ENCODE measurements at regions not wholly inside any gene's neighbourhood (a gene's known extent, or its start where the extent isn't known, plus 50 kb on each side); places are given as distances from the start of the nearest gene placed in this dataset.

DNA sequence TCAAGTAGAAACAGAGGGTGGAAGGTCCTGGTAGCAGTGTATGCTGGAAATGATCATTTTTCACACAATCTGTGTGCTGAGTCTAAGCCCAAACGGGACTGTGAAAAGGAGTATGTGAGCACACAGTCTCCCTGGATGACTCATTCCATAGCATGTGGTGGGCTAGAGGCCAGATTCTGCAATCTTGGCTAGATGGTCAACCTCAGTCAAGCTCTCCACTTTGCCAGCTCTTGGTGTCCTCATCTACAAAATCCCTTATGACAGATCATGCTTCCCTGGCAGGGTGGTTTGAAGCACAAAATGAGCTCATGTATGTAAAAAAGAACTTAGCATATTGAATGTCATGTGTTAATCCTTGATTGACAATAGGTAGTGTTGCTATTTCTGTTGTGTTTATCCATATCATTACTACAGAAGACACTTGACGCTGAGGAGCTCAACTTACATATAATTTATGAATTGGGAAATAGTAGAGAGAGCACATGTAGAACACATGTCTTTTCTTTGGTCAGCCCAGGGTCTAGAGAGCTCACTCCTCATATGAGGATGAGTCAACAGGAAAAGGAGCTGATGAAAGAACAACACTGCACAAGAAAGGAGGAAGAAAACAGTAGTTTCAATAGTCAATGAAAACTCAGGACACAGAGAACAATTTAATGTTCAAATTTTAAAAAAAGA, 517.5 kb downstream of the BCL11B start:
- DNase-seq, result no peak

DNA sequence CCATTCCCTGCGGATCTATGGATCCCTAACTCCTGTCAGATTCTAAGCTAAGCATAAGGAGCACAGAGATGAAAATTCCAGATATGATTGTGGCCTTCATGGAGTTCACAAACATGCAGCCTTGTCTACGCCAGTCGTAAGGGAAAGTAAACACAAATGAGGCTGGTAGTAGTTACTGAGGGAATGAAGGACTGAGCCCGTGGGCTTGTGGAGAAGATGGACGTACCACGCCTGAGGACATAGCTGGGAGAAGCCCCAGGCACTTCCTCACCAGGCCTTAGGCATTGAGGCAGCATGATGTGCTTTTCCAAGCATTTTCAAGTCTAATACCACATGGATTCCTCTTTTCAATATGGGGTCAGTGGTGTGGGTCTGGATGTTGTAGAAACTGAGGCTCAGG, 515.2 kb downstream of the BCL11B start:
- no peak for DNase-seq

DNA sequence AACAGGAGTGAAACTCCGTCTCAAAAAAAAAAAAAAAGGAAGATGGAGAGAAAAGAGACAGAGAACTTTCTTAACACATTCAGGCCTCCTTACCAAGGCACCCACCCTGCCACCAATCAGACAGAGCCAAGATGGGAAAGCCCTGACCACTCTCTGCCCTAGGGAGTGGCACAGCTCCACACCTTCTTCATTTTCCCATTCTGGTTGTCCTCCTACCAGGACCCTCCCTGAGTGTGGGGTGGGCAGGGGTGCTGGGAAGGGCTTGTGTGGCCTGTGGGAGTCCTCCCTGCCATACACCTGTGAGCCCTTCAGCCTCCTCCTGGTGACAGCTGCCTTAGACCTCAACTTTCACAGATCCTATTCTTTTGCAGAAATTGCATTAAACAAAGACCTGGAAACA, 513.6 kb downstream of the BCL11B start:
- no peak for DNase-seq

DNA sequence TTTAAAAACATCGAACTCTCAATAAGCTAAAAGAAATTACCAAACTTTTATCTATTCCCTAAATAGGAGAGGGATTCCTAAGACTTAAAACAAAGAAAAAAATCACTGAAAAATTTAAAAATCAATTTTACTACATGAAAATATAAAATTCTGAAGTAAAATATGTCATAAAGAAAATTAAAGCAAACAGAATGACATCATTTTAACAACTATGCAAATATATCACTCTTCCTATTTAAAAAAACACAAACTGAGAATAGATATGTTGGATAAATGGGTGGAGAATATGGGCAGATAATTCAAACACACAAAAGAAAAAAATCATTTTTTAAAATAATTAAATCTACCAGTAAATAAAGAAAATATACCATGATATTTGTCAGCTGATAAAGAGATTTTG, 510.0 kb downstream of the BCL11B start:
- DNase-seq, result no peak

DNA sequence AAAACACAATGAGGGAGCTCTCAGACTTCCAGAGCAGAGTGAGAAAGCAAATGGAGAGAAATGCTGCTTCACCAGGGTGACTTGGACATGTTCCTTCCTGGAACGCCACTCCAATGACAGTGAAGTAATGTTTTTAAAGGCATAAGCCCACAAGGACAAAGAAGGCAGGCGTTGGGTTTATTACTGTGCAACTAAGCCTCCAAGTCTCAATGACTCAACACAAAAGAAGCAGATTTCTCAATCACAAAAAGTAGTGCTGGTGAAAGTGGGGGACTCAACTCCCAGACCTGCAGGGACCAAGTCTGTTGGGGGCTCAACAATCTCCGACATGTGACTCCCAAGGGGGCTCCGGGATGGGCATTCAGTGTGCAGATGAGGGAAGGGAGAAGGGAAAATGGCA, 505.2 kb downstream of the BCL11B start:
- no peak for DNase-seq

DNA sequence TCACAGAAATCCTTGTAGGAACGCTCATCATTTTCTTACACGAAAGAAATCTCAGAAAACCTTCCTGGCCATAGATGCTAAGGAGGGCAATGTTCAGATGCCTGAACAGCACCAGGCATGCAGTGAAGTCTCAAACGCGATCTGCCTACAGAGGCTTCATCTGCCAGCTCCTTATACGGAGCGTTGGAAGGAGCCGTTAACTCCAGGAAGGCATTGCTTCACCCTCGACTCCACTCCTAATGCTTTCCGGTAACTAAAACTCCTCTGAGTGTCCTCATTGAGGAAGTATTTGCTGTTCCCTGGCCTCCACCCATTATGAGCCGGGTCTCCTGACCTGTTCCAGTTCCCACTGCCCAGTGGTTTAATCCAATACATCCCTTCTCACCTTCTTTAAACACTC, 502.7 kb downstream of the BCL11B start:
- no peak for DNase-seq

DNA sequence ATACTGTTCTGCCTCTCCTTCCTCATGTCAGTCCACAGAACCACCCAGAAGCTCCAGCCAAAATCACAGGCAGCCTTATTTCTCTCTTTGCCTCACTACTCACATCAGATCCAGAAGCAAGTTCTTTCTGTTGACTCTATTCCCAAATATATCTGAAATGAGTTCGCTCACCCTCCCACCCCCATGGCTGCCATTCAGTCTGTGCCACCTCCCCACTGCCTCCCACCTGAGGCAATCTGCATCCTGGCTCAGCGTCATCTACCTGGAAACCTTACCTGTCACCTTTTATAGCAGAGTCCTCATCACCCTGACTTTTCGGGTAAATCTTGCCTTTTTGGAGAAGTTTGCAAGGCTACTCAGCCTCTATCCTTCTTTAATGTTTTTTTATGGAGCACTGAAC, 501.8 kb downstream of the BCL11B start:
- no peak for DNase-seq

DNA sequence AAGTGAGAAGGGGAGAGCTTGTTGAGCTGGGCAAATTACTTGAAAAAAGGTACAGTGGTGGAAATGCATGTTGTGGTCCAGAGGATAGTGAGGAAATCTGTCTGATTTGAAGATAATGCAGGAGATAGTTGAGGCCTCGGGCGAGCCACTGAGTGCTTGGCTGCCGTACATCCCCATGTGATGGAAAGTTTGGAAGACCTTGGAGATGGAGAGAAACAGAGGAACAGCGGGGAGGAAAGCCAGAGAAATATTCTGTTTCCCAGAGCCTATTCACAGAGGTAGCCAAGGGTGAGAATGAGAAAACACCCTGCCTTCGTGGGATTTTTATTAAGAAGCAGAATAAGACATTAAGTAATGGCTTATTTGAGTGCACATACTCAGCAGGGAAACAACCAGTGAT, 498.2 kb downstream of the BCL11B start:
- DNase-seq, result no peak

DNA sequence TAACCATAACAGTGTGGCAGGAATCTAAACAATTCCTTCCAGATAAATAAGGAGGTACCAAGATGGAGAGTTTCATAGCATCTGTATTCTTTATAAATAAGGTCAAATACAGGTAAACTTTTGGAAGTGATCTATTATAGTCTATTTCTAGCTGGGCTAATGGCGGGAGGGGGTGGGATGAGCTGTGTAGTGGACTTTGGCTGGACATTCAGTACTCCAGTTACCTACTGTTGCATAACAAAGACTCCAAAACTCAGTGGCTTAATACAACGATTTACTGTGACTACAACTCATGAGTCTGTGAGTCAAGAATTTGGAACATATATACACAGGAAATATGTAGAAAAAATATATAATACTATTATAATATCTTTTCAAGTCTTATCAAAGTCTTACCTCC, 496.1 kb downstream of the BCL11B start:
- no peak for DNase-seq

DNA sequence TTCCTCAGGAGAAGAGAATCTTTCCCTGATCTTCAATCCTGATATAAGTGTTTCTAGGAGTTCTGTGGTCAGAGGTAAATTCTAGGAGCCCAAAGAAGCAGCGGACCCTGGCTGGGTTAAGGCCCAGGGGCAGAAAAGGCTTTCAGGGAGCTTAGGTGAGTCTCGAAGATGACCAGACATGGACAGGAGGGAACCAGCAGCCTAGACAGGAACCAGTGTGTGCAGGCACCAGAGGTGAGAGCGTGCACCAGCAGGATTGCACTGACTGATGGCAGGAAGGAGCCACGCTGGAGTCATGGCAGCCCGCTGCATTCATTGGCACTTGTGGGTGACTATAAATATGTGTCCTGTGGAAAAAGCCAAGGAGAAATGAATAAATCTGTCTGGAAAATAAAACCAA, 489.9 kb downstream of the BCL11B start:
- no peak for DNase-seq

DNA sequence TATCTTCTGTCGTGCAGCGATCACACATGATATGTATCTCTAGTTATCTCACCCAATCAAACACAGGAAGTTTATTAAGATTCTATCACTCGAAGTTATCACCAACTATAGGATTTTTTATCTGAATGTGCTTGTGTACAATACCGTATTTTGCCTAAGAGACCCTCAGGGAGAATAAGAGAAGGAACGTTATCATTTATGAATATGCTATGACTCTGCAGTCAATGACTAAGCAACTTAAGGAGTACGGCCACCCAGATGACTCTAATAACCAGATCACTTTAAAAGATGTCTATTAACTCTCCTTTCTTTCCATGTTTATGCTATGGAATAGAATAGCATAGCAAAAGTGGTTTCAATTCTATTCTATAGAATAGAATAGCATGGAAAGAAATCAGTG, 486.4 kb downstream of the BCL11B start:
- DNase-seq, result no peak

DNA sequence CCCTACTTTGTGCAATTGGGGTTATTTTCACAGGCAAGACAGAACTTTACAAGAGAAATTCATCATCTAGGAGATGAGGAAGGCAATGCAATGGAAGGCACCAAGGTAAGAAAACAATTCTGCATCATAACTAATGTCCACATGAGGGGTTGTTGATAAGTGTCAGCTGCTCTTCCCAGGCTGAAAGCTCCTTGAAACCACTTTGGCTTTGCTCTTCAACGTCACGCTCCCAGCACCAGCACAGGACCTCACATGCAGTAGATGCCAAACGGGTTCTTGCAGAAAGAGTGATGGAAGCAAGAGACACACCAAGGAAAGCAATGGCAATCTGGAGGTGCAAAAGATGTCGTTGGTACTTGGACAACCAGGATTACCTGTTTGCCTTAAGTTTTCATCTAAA, 485.5 kb downstream of the BCL11B start:
- DNase-seq, result no peak

DNA sequence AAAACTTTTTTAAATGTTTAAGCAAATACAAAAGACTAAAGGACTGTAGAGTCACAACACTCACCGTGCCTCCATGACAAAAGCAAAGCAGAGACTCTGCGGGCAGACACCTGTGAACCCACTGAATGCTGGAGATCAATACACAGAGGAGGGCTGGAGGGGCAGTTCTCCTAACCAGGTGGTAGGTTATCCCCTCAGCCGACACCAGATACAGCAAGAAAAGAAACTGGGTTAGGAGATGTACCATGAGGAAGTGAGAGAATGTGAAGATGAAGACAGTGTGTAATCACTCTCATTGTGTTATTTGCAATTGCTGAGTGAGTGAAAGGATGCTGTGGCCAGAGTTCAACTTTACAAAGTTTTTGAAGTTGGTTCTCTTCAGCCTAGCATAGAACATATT, 480.3 kb downstream of the BCL11B start:
- DNase-seq, result no peak

DNA sequence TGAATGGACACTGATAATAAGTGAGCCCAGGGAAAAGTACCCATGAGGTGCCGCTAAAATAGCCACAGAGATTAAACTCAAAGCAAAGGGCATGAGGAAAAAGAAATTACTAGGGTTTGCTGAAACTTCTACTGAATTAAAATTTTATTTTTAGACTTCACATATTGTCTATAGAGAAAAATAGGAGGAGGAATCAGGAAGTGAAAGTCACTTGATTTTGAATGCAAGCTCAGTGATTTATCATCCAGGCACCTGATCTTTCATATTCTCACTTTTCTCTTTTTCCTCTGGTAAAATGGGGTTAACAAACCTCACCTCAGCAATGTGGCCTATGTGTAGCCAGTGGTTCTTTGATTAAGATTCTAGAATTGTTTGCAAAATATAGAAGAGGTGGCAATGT, 479.8 kb downstream of the BCL11B start:
- no peak for DNase-seq

DNA sequence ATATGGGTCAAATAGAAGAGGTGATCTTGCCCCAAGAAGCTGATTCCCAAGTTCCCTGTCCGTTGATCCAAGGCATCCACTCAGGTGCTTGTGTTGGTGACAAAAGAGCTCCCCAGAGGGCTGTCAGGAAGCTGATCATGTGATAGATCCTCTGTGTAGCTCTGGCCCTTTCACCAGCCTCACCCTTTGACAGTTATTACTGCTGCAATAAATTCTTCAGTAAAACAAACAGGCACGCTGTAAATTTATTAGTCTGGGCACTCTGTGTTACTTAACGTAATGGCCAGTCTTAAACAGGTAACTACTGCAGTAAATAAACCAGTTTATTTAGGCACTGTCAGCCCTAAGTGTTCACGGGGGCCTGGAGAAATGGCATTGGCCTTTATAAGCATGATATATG, 473.9 kb downstream of the BCL11B start:
- no peak for DNase-seq

DNA sequence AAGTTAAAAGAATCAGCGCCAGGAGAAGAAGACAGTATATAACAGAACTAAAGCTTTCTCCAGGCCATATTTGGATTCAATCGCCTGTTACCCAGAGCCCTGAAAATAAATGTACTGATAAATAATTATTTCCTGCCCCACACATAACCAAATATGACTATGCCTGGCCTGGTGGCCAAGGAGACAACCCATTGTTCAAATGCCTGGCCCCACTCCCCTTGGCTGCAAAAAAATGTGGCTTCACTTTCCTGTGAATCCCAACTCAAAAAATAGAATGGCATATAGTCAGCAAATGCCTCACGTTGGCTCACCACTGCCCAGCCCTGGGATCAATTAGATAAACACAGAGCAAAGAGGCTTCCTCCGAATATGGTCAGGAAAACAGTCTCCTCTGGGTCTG, 472.1 kb downstream of the BCL11B start:
- no peak for DNase-seq

DNA sequence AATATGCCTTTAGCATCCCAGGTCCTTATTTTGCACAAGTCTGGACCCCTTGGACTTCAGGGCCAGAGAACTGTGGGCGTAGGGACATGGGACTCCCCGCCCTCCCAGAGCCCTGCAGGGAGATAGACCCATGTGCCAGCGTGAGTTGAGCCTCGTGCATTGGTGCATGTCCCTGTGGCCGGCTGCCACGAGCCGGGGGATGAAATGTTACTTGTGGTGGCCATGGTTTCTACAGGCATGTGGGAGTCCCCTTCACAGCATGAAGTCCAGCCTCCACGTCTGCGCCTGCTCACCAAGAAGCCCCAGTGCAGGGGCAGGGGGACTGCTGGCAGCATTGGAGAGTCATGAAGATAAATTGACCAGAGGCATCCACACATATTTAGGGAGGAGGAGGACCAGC, 470.0 kb downstream of the BCL11B start:
- DNase-seq, result no peak

DNA sequence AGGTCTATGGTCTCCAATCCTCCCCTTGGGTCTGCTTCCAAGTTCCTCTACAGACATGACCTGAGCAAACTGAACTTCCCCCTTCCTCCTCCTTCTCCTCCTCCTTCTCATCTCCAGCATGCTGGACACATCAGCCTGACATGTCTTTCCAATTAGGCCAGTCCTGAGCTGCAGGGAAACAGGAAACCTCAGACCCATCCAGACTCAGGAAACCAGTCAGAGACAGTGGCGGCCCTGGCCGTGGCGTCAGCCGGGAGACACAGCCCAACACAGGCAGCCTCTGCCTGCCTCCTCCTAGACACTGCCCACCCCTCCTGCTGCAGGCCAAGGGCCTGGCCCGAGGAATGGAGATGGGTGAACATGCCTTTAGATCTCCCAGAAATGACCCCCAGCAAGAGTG, 468.8 kb downstream of the BCL11B start:
- DNase-seq, result no peak

DNA sequence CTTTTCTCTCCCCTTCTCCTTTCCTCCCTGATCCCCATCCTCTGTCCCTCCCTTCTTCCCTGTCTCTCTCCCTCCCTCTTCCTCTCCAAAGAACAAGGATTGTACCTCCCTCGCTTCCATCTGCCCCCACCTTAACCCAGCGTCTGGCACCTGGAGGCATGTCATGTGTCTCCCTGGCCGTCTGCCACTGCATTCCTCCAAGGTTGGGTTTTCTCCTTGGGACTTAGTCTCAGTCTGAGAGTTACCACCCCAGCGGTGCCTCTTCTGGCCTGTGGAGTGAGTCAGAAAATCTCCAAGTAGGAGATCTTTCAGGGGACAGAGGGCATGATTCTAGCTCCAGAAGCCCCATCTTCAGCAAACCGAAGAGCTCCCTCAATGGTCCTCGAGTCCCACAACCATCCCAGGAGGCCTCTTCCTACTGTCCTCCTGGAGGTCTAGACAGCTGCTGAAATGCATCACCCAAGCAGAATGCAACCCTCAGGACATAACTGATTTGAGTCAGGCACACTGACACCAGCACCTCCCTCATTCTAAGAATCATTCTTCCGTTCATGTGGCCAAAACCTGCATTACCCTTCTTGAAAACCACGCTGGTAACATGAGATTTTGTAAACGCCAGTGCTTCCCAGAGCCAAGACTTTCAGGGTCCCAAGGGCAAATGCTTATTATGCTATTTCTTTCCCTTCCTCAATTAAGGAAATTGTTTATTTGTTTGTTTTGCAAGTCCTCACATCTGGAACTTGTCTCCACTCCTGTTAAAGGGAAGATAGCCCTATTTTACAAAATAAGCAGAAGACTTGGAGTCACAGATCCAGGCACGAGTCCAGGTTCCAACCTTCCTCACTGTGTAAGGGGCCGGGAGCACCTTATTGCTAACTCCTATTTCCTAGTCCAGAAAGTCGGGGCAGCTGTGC, 463.2 kb downstream of the BCL11B start:
- no peak for DNase-seq

DNA sequence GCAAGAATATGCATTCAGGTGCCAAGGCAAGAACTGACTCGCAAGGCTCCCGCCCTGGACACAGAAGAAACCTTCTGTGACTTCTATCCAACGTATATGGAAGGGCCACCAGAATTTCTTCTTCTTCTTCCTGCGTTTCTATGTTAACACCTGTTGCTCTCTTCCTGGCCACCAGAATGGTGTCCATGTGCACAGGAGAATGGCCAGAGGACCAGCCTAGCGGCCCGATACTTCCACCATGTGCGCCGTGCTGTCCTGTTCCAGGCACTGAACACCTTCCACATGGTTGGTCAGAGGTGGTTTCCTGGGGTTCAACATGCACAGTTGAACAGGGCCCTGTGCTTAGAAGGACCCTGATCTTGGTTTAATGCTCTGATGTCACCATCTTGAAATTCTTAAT, 455.8 kb downstream of the BCL11B start:
- no peak for DNase-seq

DNA sequence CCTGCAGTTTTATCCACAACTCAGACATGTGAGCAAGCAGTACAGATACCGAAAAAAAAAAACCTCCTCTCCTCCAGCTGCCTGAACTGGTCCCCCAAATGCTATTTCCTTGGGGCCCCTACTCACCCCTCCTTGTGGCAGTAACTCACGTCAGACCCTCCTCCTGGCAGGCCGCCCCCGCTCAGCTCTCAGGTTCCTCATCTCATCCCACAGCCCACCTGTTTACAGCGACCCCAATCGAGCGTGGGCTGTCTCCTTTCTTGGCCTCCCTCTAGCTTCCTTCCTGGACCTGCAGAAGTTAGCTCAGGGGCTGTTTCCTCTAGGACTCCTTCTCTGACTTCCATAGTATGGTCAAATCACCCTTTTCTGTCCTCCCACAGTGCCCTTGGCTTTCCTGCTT, 455.3 kb downstream of the BCL11B start:
- no peak for DNase-seq

DNA sequence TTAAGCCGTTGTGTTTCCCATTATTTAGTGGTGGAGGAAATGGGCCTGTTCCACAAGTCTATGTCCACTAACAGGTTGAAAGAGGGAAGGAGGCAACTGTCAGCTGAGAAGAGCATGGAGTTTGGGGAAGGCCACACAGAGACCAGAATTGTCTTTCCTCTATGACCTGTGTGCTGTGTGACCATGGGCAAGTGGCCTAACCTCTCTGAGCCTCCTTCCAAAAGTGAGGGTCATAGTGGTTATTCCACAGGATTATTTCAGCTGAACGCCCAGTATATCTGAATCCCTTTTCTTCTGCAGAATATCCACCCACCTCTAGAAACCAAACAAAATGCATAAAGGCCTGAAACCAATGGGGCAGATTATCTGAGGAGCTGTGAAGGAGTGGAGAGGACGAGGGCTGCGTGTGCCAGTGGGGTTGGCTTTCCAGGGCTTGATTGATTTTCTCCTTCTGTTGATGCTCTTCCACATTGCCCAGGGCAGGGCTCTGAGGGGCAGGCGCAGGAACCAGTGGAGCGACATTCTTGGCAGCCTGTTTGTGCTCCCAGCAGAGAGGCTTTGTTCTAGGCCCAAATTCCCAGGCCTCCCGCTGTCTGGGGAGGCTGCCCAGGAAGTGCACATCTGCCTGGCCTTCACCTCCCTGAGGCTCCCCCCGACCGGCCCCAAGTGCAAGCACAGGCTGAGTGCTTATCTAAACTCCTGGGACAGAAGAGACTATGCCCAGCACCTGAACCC, 452.7 kb downstream of the BCL11B start:
- no peak for DNase-seq

DNA sequence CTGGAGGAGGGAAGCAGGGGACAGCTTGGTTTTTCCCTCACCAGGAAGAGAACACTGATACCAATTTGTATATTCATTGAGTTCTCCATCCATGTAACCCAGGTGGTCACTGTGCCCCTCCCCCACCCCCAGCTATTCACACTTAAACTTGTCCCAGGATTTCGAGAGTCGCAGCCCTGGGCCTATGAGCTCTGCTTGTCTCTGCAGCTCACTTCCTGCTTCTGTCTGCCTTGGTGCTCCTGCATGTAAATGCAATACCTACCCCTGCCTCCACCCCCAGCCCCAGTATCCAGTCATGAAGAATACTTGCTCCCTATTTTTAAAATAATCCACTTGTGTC, 452.2 kb downstream of the BCL11B start:
- DNase-seq, result no peak

DNA sequence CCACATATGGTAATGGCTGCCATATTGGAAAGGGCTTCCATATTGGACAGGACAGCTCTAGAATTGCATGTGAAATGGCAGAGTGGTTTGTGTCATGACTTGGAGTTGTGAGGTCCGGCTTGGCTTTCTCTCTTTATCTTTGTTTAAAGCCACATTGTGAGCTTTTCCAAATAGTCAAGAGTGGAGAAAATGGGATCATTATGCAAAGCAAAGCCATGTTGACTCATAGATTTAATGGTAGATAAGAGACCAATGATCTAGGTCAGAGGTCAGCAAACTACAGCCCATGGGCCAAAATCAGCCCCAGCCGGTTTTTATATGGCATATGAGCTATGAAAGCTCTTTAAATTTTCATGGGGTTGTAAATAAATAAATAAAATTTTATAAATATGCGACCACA, 449.1 kb downstream of the BCL11B start:
- no peak for DNase-seq
